Tongue (tissue), 1 donor: ENCODE measurements at regions not wholly inside any gene's neighbourhood (a gene's known extent, or its start where the extent isn't known, plus 50 kb on each side); places are given as distances from the start of the nearest gene placed in this dataset.
"Not testable (repeated sequence)": the region's sequence is repeated elsewhere in the genome, so short reads cannot be mapped to it uniquely, and the experiment has no call there.

Source experiments
- DNase-seq: peaks from one replicate; pipeline ENCODE4 v3.0.0-alpha.2; 2015

DNA sequence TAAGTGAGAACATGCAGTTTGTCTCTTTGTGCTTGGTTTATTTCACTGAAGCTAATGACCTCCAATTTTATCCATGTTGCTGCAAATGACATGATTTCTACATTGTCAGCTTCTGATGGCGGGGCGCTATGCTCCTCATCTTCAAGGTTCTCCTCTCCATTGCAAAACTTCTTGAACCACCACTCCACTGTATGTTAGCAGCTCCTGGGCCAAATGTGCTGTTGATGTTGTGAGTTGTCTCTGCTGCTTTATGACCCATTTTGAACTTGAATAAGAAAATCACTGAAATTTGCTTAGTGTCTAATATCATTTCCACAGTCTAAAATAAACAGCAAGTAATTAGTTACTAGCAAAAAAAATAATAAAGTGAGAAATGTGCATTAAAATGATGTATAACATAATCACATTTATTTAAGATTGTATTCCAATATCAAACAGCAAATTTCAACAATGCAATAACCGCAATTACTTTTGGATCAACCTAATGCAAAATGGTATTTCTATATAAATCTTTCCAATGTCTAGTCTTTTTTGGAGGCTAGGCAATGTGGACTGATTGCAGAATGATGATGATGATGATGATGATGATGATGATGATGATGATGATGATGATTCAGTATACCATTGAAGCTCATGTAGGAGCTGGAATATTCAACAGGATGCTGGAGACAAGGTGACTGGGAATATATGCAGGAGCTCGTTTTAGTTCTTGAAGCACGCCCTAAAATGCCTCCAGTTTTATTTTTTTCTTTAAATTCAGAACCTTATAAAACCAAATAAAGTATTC, 304.9 kb upstream of the KYNU start:
- no peak for DNase-seq

DNA sequence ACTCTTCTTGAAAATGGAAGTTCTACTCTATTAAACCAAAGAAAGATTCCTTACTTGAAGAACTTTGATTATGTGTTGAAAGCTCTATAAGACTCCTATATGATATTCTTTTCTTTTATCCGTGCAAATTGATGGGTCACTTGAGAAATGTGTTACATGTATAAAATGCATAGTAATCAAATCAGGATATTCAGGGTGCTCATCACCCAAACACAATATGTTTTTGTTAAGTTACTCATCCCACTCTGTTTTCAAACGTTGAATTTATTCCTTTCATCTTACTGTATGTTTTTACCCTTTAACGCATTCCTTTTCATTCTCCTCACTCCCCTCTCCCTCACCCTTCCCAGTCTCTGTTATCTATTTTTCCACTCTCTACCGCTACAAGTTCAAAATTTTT, 305.5 kb upstream of the KYNU start:
- DNase-seq, result no peak

DNA sequence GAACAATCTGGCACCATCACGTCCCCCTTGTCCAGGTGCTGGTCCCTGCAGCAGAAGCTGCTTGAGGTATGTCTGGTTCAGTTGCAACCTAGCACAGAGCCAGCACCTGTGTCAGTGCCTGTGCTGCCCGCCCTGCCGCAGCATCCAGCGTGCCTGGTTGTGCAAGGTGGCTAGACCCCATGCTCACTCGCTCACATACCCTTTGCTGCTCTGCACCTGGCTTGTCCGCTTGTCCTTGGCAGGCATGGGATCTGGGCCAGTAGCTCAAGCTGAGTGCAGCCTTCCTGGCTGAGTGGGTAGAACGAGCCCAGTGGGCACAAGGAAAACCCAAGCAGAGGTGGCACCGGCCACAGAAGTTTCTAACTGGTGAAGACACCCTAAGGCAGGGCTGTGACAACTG, 314.6 kb upstream of the KYNU start:
- no peak for DNase-seq

DNA sequence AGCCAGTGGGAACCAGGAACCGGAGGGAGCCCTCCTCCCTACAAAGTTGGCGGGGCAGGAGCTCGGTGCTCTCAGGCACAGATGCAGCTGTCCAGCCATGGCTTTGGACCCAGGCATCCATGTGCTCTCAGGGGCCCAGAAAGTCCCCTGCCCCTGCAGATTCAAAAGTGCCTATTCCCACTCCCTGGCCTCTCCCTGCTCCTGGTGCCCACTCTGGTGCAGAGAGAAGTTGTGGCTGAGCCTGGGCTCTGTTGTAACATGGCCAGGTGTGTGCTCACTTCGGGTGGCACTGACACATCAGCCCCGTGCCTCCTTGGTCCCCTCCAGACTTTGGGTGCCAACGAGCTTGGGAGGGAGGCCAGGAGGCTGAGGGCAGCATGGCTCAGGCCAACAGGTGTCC, 315.8 kb upstream of the KYNU start:
- DNase-seq, result no peak

DNA sequence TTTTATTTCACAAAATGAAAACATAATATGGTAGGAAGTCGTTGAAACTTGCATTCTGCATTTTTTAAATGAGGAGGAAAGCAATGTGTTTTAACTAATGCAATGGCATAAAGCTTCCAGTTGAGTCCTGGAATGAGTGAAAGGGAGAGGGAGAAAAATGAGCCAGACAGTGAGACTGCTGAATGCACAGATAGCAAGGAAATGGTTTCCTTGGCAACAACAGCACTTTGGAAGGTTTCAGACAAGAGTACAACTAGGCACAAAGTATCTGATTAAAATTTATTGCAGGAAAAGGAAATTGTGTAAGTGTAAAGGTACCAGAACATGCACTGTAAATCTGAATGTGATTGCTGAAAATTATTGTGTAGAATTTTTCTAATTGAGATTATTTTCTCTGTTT, 320.1 kb upstream of the KYNU start:
- no peak for DNase-seq

DNA sequence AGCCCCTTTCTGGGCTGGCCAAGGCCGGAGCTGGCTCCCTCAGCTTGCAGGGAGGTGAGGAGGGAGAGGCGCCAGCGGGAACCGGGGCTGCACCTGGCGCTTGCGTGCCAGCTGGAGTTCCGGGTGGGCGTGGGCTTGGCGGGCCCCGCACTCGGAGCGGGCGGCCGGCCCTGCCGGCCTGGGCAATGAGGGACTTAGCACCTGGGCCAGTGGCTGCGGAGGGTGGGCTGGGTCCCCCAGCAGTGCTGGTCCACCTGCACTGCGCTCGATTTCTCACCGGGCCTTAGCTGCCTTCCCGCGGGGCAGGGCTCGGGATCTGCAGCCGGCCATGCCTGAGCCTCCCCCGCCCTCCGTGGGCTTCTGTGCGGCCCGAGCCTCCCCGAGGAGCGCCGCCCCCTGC, 331.5 kb upstream of the KYNU start:
- not testable (repeated sequence) for DNase-seq

DNA sequence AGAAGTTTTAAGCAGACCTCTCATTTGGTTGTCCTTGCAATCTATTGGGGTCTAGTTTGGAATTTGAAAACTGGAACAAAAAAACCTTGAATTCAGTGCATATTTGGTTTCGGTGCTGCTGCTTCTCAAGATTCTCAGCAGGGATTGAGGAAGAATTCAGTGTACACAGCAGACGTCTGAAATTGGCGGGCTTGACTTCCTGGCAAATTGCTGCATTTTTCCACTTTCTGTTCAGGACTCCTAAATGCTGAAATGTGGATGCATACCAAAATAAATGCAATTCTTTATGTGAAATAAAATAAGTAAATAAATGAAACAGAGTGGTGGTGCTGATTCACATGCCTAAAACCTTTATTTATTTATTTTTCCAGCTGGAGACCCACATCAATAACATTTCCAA, 332.4 kb upstream of the KYNU start:
- peak; percentile 50 for DNase-seq

DNA sequence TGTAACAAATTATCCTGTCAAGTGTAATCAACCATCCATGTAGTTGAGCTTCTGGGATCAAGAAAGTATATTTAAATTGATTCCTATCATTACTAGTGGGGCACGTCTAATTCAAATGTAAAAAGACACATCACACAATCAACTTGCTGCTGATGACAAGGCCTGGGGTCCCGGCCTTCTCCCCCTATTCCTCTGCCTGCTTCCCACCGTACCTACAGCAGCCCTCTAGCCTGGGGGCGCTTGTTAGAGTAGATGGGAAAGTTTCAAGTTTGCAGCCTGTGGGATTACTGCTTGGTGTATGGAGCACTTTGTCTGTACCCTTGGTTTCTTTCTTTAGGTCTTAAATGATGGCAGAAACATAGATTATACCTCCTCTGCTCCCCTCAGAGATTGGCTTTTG, 333.3 kb upstream of the KYNU start:
- DNase-seq, result no peak

DNA sequence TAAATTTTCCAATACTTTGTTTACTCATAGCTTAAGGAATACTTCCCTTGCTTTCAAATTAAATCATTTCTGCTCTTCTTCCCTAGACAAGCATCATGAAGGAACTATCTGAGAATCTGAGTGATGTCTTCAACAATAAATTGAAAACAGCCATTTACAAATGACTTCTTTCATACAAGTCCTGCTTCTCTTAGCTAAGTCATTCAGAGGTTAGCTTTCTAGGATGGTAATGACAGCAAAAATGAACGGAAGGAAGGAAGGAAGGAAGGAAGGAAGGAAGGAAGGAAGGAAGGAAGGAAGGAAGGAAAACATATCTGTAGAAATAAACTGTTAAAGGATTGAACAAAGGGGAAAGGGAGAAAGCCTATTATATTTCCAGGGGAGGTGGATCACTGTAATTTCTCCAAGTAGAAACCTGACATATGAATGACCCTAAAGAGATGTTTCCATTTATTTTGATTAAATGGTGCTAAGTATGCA, 335.0 kb upstream of the KYNU start:
- no peak for DNase-seq

DNA sequence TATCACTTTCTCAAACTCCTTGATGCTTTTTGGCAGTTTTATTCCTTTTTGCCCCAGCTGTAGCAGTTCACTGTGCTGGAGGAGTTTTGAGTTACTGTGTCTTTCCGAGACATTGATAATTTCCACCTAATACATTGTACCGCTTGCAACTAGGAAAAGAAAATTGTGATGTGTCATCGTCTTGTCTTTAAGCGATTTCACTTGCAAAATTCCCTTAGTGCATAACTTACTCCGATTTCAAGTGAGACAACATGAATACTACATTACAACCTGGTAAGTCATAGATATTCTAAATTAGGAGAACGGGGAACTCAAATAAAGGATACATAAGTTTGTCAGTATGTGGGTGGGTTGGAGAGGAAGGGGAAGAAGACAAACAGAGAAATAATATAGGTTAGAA, 340.5 kb upstream of the KYNU start:
- DNase-seq, result no peak

DNA sequence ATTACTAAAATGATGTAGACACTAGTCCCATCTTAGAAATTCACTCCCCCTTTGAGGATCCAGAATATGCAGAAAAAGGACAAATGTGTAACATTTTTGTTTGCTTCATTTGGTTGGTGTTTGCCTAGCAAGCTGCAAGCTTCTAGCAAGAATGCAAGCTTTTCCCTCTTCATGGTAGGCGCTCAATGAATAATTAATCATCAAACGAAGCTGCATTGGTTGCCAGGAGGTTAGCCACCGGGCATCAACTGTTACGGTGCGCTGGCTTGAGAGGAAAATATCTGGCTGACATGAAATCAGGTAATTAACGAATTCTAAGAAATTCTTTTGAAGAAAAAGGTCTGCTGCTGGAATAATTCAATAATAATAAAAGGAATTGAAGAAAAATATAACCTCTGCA, 341.0 kb upstream of the KYNU start:
- no peak for DNase-seq

DNA sequence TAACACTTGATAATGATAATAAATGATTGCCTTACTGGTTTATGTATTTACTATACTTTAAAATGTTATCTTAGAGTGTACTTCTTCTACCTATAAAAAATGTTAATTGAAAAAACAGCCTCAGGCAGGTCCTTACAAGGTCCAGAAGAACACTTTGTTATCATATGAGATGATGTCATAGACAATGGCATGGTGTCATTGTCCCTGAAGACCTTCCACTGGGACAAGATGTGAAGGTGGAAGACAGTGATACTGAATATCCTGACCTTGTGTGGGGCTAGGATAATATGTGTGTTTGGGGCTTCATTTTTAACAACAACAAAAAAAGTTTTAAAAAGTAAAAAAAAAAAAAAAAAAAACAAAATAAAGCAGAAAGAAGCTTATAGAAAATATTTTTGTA, 342.2 kb upstream of the KYNU start:
- no peak for DNase-seq

DNA sequence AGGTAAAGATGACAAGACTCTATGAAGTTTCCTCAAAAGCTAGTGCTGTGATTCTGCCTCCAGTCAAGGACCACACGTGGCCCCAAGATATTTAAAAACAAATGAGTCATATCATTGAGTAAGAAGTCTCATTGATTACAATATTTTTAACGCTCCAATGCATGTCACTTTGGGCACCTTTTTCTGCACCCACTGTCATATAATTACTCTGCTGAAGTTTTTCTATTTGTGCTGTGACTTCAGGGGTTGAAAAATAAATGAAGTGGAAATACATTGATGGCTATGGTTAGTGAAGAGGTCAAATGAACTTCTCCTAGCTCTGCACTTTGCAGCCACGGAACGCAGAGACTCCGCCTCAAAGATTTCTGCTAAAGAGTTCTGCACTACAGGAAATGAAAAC, 344.3 kb upstream of the KYNU start:
- no peak for DNase-seq

DNA sequence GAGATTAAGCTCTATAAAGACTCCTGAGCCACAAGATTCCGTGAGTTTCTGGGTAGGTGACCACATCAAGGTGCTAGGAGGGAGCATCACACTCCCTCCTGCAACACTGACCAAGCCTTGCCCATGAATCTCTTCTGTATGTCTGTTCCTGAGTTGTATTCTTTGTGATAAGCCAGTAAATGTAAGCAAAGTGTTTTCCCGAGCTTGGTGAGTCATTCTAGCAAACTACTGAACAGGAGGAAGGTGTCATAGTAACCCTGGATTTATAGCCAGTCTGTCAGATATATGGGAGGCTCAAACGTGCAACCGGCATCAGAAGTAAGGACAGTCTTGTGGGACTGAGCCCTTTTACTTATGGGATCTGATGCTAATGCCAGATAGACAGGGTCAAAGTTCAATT, 346.1 kb upstream of the KYNU start:
- no peak for DNase-seq

DNA sequence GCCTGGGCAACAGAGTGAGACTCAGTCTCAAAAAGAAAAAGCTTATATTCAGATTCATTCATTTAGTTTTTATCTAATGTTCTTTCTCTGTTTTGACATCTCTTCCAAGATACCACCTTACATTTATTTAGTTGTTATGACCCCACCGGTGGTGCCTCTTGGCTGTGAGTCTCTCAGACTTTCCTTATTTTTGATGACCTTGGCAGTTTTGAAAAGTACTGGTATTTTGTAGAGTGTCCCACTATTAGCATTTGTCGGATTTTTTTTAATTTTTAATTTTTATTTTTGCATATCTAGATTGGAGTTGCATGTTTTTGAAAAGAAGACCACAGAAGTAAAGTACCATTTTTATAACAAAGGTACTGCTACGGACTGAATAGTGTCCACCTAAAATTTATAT, 351.7 kb upstream of the KYNU start:
- no peak for DNase-seq

DNA sequence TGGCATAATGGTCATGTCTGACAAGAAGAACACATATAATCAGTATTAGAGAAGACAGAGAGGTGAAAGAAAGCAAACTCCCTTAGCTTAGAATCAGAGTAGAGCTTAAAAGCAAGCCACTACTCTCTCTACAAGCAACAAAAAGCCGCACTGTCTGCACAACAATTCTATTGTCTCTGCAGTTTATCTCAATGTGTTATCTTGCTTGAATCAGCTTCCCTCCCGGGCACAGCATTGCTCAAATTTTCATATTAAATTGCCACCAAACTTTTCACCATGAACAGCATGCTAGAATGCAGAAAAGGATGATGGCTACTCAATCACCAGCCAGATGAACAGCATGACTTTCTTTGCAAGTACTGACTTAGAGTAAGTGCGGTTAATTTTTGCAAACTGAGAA, 356.0 kb upstream of the KYNU start:
- no peak for DNase-seq

DNA sequence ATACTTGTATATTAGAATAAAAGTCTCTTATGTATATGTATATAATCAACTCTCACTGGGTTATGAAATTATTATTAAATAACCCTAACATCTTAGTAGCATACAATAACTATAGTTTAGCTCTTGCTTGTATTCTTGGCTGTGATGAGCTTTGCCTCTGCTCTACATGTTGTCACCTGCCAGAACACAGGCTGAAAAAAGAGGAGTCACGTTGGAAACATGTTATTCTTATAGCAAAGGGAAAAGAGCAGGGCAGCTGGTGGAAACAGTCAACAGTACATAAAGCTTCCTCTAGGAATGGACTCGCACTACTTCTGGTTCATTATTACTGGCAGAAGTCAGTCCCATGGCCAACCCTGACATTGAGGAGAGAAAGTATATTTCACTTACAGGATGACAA, 362.0 kb upstream of the KYNU start:
- peak; percentile 10 for DNase-seq

DNA sequence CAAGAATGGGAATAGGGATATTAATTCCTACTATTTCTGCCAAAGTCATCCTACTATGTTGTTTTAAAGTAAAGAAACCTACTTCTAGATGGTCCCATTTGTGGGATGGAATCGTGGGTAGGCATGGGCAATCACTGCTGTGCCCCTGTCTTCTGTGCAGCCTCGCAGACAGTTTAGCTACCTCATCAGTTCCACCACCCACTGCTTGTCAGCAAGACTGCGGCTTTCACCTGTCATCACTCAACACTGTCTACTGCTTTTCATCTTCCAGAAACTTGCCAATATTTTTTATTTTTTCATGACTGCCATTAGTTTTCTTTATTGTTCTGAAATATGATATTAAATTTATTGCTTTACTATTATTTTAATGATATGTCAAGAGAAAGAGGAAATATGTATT, 368.1 kb upstream of the KYNU start:
- DNase-seq, result no peak

DNA sequence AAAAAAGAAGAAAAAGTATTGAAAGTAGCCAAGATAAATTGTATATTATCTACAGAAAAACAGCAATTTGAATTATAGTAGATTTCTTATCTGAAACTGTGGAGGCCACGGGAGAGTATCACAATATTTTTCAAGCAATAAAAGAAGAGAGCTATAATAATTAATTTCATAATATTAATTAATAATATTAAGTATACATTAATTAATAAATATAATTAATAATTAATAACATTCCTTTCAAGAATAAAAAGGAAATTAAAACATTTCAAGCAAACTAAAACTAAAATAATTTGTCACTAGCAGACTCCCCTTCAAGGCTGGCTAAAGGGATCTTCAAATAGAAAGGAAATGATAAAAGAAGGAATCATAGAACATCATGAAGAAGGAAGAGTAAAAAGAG, 372.7 kb upstream of the KYNU start:
- no peak for DNase-seq

DNA sequence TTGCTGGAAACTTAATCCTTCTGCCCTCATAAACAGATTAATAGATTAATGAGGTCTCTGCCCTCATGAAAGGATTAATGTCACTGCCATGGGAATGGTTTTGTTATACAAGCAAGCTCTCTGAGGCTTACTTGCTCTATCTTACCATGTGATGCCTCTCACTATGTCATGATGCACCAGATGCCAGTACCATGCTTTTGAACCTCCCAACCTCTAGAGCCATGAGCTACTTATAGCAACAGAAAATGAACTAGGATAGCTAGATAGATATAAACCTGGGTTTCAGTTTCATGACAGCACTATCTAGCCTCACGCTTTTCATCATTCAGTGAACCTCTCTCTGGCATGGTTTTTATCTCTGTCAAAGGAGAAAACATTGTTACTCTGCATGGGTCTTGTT, 371.6 kb upstream of the LRP1B start:
- no peak for DNase-seq

DNA sequence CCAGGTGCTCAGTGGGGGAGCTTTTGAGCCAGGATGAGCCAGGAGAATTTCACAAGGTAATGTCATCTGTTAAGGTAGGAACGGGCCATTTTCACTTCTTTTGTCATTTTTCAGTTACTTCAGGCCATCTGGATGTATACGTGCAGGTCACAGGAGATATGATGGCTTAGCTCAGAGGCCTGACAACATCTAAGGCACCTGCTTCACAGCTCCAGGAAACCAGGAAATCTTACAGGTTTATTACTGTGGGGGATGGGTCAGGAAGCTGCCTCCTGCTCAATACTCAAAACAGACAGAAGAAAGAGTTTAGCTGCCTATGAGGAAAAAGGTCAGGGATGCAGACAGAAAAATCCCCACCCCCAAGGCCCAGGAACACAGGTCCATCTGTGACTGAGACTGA, 364.3 kb upstream of the LRP1B start:
- DNase-seq, result no peak

DNA sequence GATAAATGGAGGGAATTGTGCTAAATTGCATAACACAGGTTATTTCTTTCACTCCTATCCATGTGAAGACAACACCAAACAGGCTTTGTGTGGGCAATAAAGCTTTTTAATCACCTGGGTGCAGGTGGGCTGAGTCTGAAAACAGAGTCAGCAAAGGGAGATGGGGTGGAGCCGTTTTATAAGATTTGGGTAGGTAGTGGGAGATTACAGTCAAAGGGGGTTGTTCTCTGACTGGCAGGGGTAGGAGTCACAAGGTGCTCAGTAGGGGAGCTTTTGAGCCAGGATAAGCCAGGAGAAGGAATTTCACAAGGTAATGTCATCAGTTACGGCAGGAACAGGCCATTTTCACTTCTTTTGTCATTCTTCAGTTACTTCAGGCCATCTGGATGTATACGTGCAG, 358.8 kb upstream of the LRP1B start:
- DNase-seq, result not testable (repeated sequence)

DNA sequence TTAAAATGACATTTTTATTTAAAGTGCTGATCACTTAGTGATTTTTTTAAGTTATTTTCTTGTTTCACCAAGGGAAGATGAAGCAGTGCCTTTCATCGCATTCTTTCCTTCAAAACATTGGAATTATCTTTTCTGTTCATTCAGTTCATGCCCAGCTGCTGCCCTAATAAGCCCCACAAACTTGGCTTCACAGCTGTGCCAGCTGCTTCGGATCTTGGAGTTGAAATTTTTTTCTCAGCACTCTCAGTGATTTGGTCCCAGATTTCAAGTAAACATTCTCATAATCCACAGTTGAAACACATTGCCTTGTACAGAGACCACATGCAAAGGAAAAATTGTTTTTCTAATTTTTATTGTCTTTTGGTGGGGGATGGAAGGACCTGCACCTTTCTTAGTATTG, 353.3 kb upstream of the LRP1B start:
- DNase-seq, result peak; percentile 93

DNA sequence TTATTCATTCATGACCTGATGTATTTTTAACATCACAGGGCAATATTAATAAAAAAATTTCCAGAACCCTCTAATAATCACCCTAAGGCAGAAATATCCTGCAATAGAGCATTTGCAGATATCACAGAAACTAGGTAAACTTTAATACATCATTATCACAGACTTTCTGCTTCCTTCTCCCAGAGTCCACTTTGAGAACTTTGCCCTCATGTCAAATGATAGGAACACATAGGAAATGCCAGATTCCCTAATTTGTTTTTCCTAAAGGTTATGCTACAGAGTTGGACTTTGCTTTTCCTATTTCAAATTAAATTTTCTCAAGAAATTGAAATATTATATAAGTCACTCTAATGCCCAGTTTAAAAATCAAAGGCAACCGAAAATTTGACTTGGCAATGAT, 352.8 kb upstream of the LRP1B start:
- no peak for DNase-seq

DNA sequence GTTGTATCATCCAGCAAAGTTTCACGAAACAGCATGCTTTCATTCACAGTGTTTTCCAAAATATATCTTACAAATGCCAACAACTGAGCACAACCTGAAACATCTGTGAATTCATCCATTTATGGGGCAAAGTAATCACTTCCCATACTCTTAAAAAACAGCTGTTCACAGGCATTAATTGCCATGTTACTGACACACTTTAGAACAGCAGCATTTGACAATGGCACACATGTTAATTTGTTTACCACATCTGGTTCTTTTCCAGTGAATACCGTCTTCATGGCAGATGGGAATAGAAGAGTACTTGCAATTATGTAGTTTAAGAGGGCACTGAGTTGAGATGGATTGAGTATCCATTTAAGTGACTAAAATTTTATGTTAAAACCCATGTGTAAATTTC, 347.4 kb upstream of the LRP1B start:
- DNase-seq, result peak; percentile 60
